Lung (tissue), 9 donors: ENCODE measurements at regions not wholly inside any gene's neighbourhood (a gene's known extent, or its start where the extent isn't known, plus 50 kb on each side); places are given as distances from the start of the nearest gene placed in this dataset.
"Not testable (repeated sequence)": the region's sequence is repeated elsewhere in the genome, so short reads cannot be mapped to it uniquely, and the experiment has no call there.

ENCODE experiments used
- ATAC-seq: fragments of 200-7000 bp; cut with Tn5 transposase; one replicate; pipeline ENCODE4 v1.9.1; 2020; ENCODE audit warnings: moderate number of reproducible peaks; ENCODE audit not compliant: insufficient read depth, low FRiP score
- DNase-seq, 3 donors: peaks; one replicate each; pipeline ENCODE4 v3.0.0-alpha.2; 2013 to 2017
- H3K27ac ChIP-seq, 2 donors: one replicate each; pipeline ENCODE4 v1.5.1; 2013; ENCODE audit warnings: mild to moderate bottlenecking in 2 of 2, moderate library complexity in 2 of 2, control low read depth in 1 of 2, inconsistent platforms in 1 of 2, low read depth in 1 of 2, low read length in 1 of 2
- H3K27me3 ChIP-seq, 3 donors: one replicate each; pipeline ENCODE4 v1.5.1; 2013; ENCODE audit warnings: low read length in 2 of 3; ENCODE audit not compliant: control insufficient read depth in 3 of 3, insufficient read depth in 3 of 3
- H3K36me3 ChIP-seq, 4 donors: one replicate each; pipeline ENCODE4 v1.5.1; 2013; ENCODE audit warnings: low read length in 4 of 4, mild to moderate bottlenecking in 1 of 4, moderate library complexity in 1 of 4; ENCODE audit not compliant: control insufficient read depth in 4 of 4, insufficient read depth in 4 of 4
- H3K4me1 ChIP-seq, 5 donors: one replicate each; pipeline ENCODE4 v1.5.1; 2013; ENCODE audit warnings: low read length in 5 of 5, mild to moderate bottlenecking in 2 of 5, moderate library complexity in 1 of 5; ENCODE audit not compliant: control insufficient read depth in 5 of 5, insufficient read depth in 5 of 5
- H3K4me3 ChIP-seq: one replicate; pipeline ENCODE4 v1.5.1; 2013; ENCODE audit warnings: mild to moderate bottlenecking, control low read depth, moderate library complexity
- H3K9ac ChIP-seq, 2 donors: one replicate each; pipeline ENCODE4 v1.5.1; 2013; ENCODE audit warnings: low read length in 2 of 2, control low read depth in 1 of 2; ENCODE audit not compliant: insufficient read depth in 1 of 2
- H3K9me3 ChIP-seq, 4 donors: one replicate each; pipeline ENCODE4 v1.5.1; 2013; ENCODE audit warnings: low read length in 3 of 4, mild to moderate bottlenecking in 1 of 4, moderate library complexity in 1 of 4; ENCODE audit not compliant: control insufficient read depth in 4 of 4, insufficient read depth in 3 of 4
- WGBS, 2 donors: extraction: QIAGEN DNeasy Blood & Tissue Kit; methylation state at CpG; one replicate each; pipeline ENCODE4 v1.1.7; 2013; 5-methylcytosine and 5-hydroxymethylcytosine counted together
- donor health status: Bipolar disorder and iron deficiency.
- donor health status: healthy.
- donor health status: DM: yes; HTN: yes; CAD: no.

DNA sequence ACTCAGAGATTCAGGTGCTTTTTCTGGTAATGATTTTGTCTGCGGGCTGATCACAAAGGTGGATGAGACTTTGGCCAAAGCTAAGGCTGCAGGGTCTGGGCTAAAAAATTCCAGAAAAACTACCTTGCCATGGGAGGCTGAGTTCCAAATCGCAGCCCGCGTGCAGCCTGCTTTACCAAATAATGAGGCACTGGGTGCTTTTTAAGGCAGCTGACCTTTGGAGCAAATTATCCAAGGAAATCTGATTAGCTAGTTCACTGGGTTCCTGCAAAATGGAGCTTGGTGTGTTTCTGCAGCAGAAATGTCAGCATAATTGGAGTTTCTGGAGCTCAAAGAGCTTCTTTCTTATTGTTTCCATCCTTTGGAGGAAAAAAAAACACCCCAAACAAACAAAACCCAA lies 156.6 kb downstream of the NPIPA7 start:
- H3K36me3 ChIP-seq, H3K4me1 ChIP-seq, DNase-seq, H3K9me3 ChIP-seq, H3K4me3 ChIP-seq, H3K9ac ChIP-seq, ATAC-seq, H3K27me3 ChIP-seq, H3K27ac ChIP-seq: not testable (repeated sequence)
- WGBS, 2 donors, result 92% methylated on average over 3 of the region's 4 CpGs

DNA sequence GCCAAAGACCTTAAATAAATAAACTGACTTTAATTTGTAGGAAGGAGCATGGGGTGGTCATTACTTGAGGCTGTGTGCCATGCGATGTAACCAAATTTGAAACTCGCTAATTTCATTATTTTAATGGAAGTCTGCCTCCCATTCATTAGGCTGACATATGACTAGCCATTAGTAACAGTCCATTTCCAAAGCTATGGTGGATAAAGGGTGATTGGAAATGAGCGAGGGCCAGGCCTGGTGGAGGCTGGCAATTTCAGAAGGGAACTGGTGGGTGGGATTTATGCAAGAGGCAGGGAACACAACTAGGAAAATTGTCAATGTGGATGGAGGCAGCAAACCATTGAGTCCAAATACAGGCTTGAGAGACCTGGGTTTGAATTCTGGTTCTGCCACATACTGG lies 157.2 kb downstream of the NPIPA7 start:
- H3K27me3 ChIP-seq, H3K9me3 ChIP-seq, H3K4me3 ChIP-seq, H3K9ac ChIP-seq, H3K4me1 ChIP-seq, ATAC-seq, DNase-seq, H3K36me3 ChIP-seq, H3K27ac ChIP-seq: not testable (repeated sequence)
- WGBS, 2 donors, result 90 to 94% methylated on average over 3 of the region's 3 CpGs

DNA sequence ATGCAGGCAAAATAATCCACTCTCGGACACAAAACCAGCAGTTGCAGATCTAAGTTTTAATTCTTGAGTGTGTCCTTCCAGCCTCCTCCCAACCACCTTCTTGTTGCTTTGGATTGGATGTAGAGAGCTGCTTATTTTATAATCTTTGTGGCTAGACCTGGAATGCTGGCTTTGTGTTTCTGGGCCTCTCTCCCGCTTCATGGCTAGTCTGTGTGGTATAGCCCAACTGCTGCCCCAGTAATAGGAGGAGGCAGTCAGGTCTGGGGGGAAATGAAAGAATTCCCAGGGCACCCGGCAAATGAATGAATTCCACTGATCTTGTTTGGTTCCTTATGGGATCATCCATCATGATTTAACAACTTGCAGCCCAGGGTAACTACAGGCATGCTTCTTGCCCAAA lies 170.8 kb downstream of the NPIPA7 start:
- not testable (repeated sequence) for ATAC-seq, DNase-seq, H3K36me3 ChIP-seq, H3K27ac ChIP-seq, H3K4me3 ChIP-seq, H3K9ac ChIP-seq, H3K4me1 ChIP-seq, H3K27me3 ChIP-seq, H3K9me3 ChIP-seq
- 62 to 73% methylated on average over 3 of the region's 3 CpGs for WGBS, 2 donors

DNA sequence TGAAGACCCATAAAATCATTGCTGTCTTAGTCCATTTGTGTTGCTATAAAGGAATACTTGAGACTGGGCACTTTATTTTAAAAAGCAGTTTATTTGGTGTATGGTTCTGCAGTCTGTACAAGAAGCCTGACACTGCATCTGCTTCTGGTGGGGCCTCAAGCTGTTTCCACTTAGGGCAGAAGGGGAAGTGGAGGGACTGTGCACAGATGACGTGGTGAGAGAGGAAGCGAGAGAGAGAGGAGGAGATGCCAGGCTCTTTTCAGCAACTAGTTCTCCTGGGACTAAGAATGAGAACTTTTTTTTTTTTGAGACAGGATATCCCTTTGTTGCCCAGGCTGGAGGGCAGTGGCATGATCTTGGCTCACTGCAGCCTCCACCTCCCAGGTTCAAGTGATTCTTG lies 171.9 kb downstream of the NPIPA7 start:
- H3K9me3 ChIP-seq, H3K27me3 ChIP-seq, H3K4me3 ChIP-seq, H3K9ac ChIP-seq, H3K36me3 ChIP-seq, H3K27ac ChIP-seq, DNase-seq, ATAC-seq, H3K4me1 ChIP-seq: not testable (repeated sequence)
- 30 to 44% methylated on average over 2 of the region's 2 CpGs for WGBS, 2 donors

DNA sequence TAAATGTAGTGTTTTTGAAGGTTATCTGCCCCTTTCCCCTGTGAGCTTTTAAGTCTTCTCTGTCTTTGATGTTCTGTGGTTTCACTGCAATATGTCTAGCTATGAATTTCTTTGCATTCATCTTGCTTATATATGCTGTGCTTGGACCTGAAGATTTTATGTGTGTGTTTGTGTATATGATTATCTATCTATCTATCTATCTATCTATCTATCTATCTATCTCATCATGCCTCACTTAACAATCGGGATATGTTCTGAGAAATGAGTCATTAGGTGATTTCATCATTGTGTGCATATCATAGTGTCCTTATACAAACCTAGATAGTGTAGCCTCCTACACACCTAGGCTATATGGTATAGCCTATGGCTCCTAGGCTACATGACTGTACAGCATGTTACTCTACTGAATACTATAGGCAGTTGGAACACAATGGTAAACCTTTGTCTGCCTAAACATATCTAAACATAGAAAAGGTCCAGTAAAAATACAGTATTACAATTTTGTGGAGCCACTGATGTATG lies 173.9 kb downstream of the NPIPA7 start:
- not testable (repeated sequence) for H3K4me1 ChIP-seq, DNase-seq, H3K27ac ChIP-seq, H3K9ac ChIP-seq, H3K9me3 ChIP-seq, H3K36me3 ChIP-seq, ATAC-seq, H3K27me3 ChIP-seq, H3K4me3 ChIP-seq
- WGBS, 2 donors, result 59 to 96% methylated on average over 1 of the region's 1 CpG

DNA sequence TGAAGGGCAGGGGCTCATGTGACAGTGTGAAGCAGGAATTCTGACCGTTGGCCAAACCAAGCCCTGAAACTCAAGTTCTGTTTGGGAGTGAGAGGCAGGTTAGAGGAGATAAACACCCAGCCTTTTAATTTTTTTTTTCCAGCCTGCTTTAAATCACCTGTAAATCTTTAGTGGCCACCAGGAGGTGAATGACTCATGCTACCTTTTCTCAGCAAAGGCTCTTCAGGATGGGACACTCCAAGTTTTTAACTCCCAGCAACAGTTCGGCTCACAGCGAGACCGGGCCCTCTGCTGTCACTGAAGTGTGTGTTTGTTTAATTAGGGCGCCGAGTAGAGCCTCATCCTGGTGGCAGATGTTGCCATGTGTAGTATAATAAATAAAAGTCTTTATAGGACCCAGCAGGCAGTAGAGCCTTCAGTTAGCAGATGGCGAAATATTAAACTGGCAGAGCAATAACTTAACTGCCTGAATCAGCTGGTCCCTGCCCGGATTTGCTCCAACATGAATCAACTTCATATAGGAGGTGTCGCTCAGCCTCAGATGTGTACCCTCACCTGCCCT lies 180.3 kb downstream of the NPIPA7 start:
- ATAC-seq, H3K4me1 ChIP-seq, H3K9ac ChIP-seq, H3K36me3 ChIP-seq, H3K27ac ChIP-seq, H3K27me3 ChIP-seq, H3K4me3 ChIP-seq, DNase-seq, H3K9me3 ChIP-seq: not testable (repeated sequence)
- 51 to 77% methylated on average over 5 to 6 of the region's 9 CpGs for WGBS, 2 donors

DNA sequence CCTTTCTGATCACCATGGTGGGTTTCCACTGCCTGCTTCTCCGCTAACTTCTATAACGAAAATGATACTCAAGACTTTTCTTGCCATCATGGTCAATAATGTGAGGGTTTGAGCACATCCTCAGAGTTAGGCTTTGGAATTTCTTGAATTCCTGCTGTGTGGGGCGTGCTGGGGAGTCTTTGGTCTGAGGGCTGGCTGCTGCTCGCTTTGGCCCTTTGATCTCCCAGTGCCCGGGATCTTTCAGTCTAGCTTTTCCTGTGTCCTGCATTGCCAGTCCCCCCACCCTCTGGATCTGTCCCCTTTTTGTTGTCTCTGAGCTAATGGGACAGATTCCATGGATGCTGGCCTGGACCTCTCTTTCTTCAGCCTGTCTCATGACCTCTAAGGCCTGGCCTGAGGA lies 182.6 kb downstream of the NPIPA7 start:
- not testable (repeated sequence) for H3K4me3 ChIP-seq, H3K4me1 ChIP-seq, H3K9me3 ChIP-seq, ATAC-seq, DNase-seq, H3K9ac ChIP-seq, H3K27me3 ChIP-seq, H3K36me3 ChIP-seq, H3K27ac ChIP-seq
- 61 to 70% methylated on average over 5 of the region's 5 CpGs for WGBS, 2 donors

DNA sequence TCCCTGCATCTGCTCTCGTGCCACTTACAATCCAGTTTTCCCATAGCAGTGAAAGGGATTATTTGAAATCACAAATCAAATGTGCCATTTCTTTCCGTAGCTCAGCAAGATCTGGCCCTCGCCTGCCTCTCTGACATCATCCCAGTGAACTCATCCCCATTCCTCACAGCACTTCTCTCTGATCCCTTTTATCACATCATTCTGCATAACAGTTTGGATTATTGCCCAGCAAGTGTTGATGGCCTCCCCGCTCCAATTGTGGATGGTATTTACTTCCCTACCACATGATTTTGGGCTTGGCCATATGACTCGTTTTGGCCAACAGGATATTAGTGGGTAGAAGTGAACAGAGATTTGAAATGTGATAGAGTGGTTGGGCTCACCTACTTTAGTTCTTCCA lies 185.0 kb downstream of the NPIPA7 start:
- H3K9ac ChIP-seq, result not testable (repeated sequence)

More for the DNA sequence above, 185.0 kb downstream of the NPIPA7 start:
- not testable (repeated sequence) for DNase-seq, H3K4me3 ChIP-seq, H3K9me3 ChIP-seq, ATAC-seq, H3K36me3 ChIP-seq, H3K27ac ChIP-seq, H3K4me1 ChIP-seq, H3K27me3 ChIP-seq
- no CpG with 5 or more reads among the region's 5 CpGs for WGBS, 2 donors
